Naive B cell (primary cell): ENCODE measurements at regions not wholly inside any gene's neighbourhood (a gene's known extent, or its start where the extent isn't known, plus 50 kb on each side); places are given as distances from the start of the nearest gene placed in this dataset.

Experiments used
- ATAC-seq, 2 donors: fragments of 150-1000 bp; cut with Tn5 transposase; 2 replicates each; pipeline ENCODE4 v1.10.0; 2021; ENCODE audit warnings: low read depth in 2 of 2, mild to moderate bottlenecking in 2 of 2, moderate library complexity in 2 of 2
- DNase-seq: peaks from one replicate; pipeline ENCODE4 v3.0.0; 2022
- H3K27ac Mint-ChIP-seq, 6 donors: one replicate each; pipeline ENCODE4 v1.8.0; 2020 to 2022; ENCODE audit warnings: mild to moderate bottlenecking in 6 of 6, mixed read lengths in 6 of 6, moderate library complexity in 5 of 6, inconsistent platforms in 2 of 6
- H3K27me3 Mint-ChIP-seq, 3 donors: one replicate each; pipeline ENCODE4 v1.8.0; 2021 to 2022; ENCODE audit warnings: mixed read lengths in 3 of 3, mild to moderate bottlenecking in 1 of 3
- H3K36me3 Mint-ChIP-seq, 2 donors: one replicate each; pipeline ENCODE4 v1.8.0; 2020 to 2022; ENCODE audit warnings: mixed read lengths in 2 of 2, inconsistent platforms in 1 of 2, mild to moderate bottlenecking in 1 of 2
- H3K4me1 Mint-ChIP-seq, 3 donors: one replicate each; pipeline ENCODE4 v1.8.0; 2020 to 2022; ENCODE audit warnings: mixed read lengths in 3 of 3, inconsistent platforms in 1 of 3, mild to moderate bottlenecking in 1 of 3, moderate library complexity in 1 of 3
- H3K4me3 Mint-ChIP-seq, 8 donors: one replicate each; pipeline ENCODE4 v1.8.0; 2020 to 2022; ENCODE audit warnings: mild to moderate bottlenecking in 8 of 8, mixed read lengths in 8 of 8, moderate library complexity in 8 of 8, inconsistent platforms in 2 of 8
- H3K9me3 Mint-ChIP-seq, 7 donors: one replicate each; pipeline ENCODE4 v1.8.0; 2020 to 2022; ENCODE audit warnings: mixed read lengths in 7 of 7, mild to moderate bottlenecking in 5 of 7, inconsistent platforms in 2 of 7, moderate library complexity in 1 of 7

DNA sequence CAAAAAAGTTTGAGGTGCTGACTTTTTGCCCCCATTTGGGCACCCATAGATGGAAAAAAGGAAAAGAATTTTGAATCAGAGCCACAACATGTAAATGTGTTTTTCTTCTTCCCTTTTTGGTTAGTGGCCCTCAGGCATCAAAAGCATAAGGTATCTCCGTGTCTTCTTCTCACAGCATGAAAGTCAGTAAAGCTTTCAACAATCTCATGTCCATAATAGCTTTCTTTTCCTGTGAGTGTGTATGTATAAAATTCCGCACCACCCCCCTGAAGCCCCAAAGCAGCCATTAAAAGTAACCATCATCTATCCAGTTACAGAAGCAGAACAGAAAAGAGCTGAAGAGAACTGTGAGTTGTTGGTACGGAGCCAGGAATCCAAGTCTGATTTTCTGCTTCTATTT lies 1539.7 kb upstream of the ACVR2A start:
- Mint-ChIP-seq H3K4me3 (no peak overlapping the region), H3K9me3 (peaks cover 4 to 23% (median 8%) of the 10 kb centered on the region in 7 donors), H3K27ac (no peak overlapping the region), H3K4me1 (no peaks in the 10 kb centered on the region), H3K27me3 (peaks cover 0 to 3% (median 0%) of the 10 kb centered on the region in 3 donors), H3K36me3 (peaks cover 0 to under 1% of the 10 kb centered on the region in 2 donors)
- ATAC-seq (no peak), DNase-seq (no peak)

DNA sequence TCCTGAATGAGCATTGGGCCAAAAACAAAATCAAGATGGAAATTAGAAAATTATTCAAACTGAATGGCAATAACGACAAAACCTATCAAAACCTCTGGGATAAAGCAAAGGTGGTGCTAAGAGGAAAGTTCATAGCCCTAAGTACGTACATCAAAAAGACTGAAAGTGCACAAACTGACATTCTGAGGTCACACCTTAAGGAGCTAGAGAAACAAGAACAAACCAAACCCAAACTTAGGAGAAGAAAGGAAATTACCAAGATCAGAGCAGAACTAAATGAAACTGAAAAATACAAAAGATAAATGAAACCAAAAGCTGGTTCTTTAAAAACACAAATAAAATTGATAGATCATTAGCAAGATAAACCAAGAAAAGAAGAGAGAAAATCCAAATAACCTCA lies 1543.5 kb upstream of the ACVR2A start:
- peaks cover 0 to 13% of the 10 kb centered on the region in 2 donors for H3K36me3 Mint-ChIP-seq
- H3K27ac Mint-ChIP-seq = no peak overlapping the region
- DNase-seq (no peak), ATAC-seq (no peak)
- H3K4me1 Mint-ChIP-seq = no peaks in the 10 kb centered on the region
- H3K27me3 Mint-ChIP-seq = no peaks in the 10 kb centered on the region
- no peak overlapping the region for H3K4me3 Mint-ChIP-seq
- H3K9me3 Mint-ChIP-seq = peaks cover 3 to 35% (median 15%) of the 10 kb centered on the region in 7 donors

DNA sequence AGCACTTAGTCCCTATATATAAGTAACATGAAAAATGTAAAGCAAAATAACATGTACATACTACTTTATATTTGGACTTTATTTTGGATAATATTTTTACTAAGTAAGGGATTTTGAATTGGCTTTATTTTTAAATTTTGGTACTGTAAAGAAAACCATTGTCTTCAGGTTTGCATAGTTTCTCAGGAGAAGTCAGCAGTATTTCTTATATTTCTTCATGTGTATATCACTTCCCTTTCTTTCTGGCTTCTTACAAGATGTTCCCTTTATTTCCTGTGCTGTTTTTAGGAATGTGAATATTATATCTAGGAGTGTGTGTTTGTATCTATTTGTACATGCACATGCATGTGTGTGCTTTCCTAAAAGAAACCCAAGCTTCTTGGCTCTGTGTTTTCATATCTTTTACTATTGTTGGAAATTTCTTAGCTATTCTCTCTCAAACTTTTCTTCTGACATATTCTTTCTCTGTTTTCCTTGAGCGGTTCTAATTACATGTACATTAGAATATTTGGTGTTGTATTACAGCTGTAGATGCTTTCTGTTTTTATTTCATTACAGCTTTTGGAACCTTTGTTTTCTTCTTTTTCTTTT lies 1549.7 kb upstream of the ACVR2A start:
- Mint-ChIP-seq H3K4me1 (no peaks in the 10 kb centered on the region), H3K9me3 (peaks cover 9 to 34% (median 17%) of the 10 kb centered on the region in 7 donors), H3K27me3 (no peaks in the 10 kb centered on the region), H3K27ac (peak overlapping the region in 1 of 6 donors; percentile 42), H3K4me3 (no peak overlapping the region), H3K36me3 (peaks cover 0 to 12% of the 10 kb centered on the region in 2 donors)
- no peak for DNase-seq
- ATAC-seq = no peak

DNA sequence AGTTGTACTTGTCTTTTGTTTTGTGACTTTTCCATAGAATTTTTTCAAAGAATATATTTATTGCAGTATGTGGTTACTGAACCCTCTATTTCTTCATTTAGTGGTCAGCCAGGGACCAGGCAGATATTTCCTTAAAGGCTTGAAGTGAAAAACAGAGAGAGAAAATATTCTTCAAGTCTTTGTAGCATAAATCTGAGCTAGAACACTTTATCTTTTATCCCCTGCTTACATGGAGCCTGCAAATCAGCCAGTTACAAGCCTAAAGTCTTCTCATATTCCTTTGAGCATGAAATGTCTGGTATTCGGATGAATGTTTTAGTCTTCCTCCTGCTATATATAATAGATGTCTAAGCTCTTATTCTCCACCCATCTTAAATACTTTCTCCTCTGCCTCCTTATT lies 1557.5 kb upstream of the ACVR2A start:
- H3K9me3 Mint-ChIP-seq = peaks cover 2 to 22% (median 8%) of the 10 kb centered on the region in 7 donors
- peak overlapping the region in 1 of 6 donors; percentile 41 for H3K27ac Mint-ChIP-seq
- no peaks in the 10 kb centered on the region for H3K4me1 Mint-ChIP-seq
- ATAC-seq (no peak), DNase-seq (no peak)
- H3K4me3 Mint-ChIP-seq = no peak overlapping the region
- H3K27me3 Mint-ChIP-seq = no peaks in the 10 kb centered on the region
- H3K36me3 Mint-ChIP-seq = no peaks in the 10 kb centered on the region

DNA sequence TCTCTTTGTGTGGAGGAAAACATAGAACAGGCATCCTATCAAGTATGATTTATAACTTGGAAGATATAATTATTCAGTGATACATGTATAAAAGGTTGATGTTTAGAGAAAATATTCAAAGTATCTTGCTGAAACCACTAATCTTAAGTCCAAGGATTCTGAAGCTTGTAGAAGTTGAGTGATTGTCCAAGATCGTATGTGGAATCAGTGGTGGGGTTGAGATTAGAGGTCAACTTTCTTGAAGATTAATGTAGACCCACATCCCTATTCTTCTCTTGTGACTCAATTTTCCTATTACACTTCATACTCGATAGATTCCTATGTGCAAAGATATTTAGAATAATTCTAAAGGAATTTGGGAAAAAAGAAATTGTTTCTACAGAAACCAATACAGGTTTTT lies 1565.9 kb upstream of the ACVR2A start:
- ATAC-seq = no peak
- Mint-ChIP-seq H3K36me3 (no peaks in the 10 kb centered on the region), H3K27ac (no peak overlapping the region), H3K9me3 (peaks cover 0 to 4% (median 0%) of the 10 kb centered on the region in 7 donors), H3K27me3 (no peaks in the 10 kb centered on the region), H3K4me3 (no peak overlapping the region), H3K4me1 (no peaks in the 10 kb centered on the region)
- no peak for DNase-seq

DNA sequence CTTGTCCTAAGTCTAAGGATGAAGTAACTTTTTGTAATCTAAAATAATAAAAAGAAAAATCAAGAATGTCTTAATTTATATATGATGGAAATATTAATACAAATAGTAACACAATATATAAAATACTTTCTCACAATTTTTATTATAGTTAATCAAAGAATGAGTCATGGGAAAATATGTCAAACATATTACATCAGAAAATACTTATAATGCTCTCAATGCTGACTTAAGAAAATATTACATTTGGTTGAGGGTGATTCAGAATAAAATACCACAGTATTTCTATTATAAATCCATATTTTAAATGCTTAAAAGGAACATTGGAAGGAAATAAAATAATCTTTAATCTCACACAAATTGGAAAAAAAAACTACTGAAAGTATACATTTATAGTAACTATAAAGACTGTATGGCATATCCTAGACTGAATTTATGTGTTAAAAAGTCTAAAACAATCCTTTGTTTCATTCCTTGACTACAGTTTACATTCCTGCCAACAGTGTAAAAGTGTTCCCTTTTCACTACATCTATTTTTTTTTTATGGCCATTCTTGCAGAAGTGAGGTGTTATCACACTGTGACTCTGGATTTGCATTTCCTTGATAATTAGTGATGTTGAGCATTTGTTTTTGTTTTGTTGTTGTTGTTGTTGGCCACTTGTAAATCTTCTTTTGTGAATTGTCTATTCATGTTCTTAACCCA lies 1573.5 kb upstream of the ACVR2A start:
- Mint-ChIP-seq H3K4me1 (no peaks in the 10 kb centered on the region), H3K36me3 (no peaks in the 10 kb centered on the region), H3K27me3 (no peaks in the 10 kb centered on the region), H3K9me3 (peaks cover 0 to 3% (median 0%) of the 10 kb centered on the region in 7 donors), H3K27ac (no peak overlapping the region), H3K4me3 (no peak overlapping the region)
- ATAC-seq (no peak), DNase-seq (no peak)

DNA sequence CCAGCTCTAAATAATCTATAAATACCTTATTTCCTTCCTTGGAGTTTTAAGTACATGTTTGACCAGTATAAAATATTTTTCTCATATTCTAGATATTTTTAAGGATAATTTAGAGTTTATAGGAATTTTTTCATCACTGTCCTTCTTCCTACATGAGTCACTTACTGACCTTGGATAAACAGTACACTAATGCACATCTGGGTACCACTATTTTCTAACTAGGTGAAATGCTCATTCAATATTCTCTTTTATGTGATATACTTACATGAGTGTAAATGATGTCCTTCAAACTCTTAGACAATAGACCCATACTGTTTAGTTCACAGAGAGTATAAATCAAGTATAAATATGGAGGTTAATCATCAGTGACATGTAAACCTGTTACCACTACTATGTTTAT lies 1574.2 kb upstream of the ACVR2A start:
- Mint-ChIP-seq H3K36me3 (no peaks in the 10 kb centered on the region), H3K27ac (no peak overlapping the region), H3K27me3 (no peaks in the 10 kb centered on the region), H3K9me3 (peaks cover 0 to 3% (median 0%) of the 10 kb centered on the region in 7 donors), H3K4me3 (no peak overlapping the region), H3K4me1 (no peaks in the 10 kb centered on the region)
- no peak for DNase-seq
- no peak for ATAC-seq

DNA sequence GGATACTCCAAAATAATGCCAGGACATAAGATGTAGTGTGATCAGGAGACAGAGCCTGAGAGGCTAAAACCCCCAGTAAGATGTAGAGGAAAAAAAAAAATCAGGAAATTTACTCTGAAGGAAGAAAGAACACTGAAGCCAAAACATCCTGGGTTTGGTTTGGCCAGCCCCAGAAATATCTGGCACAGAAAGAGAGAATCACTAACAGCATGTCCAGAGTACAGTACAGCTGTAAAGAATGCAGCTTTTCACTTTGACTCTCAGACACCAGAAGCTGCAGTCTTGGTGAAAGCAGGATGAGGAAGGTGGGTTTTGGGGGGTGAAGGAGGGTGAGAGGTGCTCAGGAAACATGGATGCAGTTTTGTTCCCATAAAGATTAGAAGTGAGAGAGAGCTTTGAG lies 1577.7 kb upstream of the ACVR2A start:
- DNase-seq (no peak), ATAC-seq (no peak)
- Mint-ChIP-seq H3K27me3 (no peaks in the 10 kb centered on the region), H3K27ac (no peak overlapping the region), H3K36me3 (no peaks in the 10 kb centered on the region), H3K4me3 (no peak overlapping the region), H3K4me1 (no peaks in the 10 kb centered on the region), H3K9me3 (peaks cover 0 to 4% (median 0%) of the 10 kb centered on the region in 7 donors)

DNA sequence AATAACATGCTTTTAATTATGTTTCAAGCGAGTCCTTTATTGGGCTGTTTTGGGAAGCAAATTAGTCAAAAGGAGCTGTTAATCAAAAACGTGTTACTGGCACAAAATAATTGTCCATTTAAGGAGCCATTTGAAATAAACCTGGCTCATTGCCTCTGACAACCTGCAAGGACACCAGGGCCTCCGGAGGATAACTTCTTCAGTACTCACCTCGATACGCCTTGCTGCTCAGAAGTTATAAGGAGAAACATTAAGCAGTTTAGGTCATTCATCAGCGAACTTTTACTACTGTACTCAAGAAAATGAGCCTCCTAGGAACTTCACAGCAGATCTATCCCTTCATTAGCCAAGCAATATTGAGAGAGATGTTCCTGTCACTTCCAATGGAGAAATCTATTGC lies 1579.2 kb upstream of the ACVR2A start:
- H3K4me3 Mint-ChIP-seq = no peak overlapping the region
- no peak for DNase-seq
- no peaks in the 10 kb centered on the region for H3K4me1 Mint-ChIP-seq
- ATAC-seq = no peak
- peaks cover 0 to 4% (median 0%) of the 10 kb centered on the region in 7 donors for H3K9me3 Mint-ChIP-seq
- no peaks in the 10 kb centered on the region for H3K27me3 Mint-ChIP-seq
- no peaks in the 10 kb centered on the region for H3K36me3 Mint-ChIP-seq
- H3K27ac Mint-ChIP-seq = no peak overlapping the region

DNA sequence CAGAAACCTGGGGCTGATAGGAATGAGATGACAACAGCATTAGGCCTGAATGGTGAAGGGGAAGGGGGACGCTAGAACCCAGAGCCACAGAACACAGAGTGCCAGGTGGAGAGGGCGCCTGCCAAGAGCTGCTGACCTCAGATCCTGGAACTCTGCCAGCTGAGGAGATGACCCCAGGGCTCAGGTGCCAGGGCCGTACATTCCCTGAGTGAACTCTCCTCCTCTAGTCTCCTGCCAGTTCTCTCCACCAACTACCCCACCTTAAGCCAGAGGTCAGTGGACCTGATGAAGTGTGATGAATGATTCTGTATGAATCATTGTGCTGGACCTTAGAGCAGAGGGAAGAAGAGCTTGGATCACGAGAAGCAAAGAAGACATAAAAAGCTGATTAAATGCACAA lies 1582.2 kb upstream of the ACVR2A start:
- ATAC-seq = no peak
- H3K4me3 Mint-ChIP-seq = no peak overlapping the region

DNA sequence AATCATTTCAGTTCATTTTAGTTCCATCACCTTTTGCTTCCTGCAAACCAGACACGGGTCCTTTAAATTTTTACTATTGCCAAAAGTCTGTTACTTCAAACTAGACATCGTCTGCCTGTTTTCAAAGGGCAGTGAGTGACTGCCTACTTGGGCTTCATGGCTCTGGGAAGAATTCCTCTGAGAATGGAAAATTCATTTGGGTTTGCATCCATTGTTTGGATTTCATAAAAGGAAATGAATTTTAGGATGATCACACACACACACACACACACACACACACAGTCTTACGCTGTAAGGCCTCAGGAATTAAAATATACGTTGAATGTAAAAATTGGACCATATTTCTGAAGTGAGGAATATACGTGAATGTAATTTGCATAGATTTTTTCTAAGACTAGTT lies 1584.3 kb upstream of the ACVR2A start:
- Mint-ChIP-seq H3K27ac (no peak overlapping the region), H3K27me3 (no peaks in the 10 kb centered on the region), H3K4me3 (no peak overlapping the region), H3K9me3 (peaks cover 0 to 4% (median 0%) of the 10 kb centered on the region in 7 donors), H3K4me1 (no peaks in the 10 kb centered on the region), H3K36me3 (no peaks in the 10 kb centered on the region)
- ATAC-seq = no peak
- no peak for DNase-seq

More for the DNA sequence above, 1582.2 kb upstream of the ACVR2A start:
- Mint-ChIP-seq H3K36me3 (no peaks in the 10 kb centered on the region), H3K4me1 (no peaks in the 10 kb centered on the region), H3K27ac (no peak overlapping the region), H3K27me3 (no peaks in the 10 kb centered on the region), H3K9me3 (peaks cover 0 to 4% (median 0%) of the 10 kb centered on the region in 7 donors)
- DNase-seq = no peak

DNA sequence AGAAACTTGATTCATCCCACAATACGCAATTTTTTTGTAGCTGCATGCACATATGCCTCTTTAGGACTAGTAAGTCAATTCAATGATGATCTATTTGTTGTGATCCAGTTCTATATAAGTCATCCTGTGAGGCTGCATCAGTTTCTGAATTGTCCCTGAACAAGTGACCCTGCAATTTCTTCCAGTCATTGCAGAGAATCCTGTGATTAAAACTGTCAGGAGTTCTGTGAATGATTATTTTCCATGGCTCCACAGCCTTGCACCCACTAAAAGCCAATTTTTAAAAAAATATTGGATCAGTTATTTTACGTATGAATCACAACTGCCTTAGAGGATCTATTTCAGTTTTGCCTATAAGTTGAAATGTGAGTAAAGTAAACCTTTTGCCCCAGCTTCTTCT lies 1585.0 kb upstream of the ACVR2A start:
- H3K4me1 Mint-ChIP-seq = no peaks in the 10 kb centered on the region
- no peak overlapping the region for H3K4me3 Mint-ChIP-seq
- no peak overlapping the region for H3K27ac Mint-ChIP-seq
- no peaks in the 10 kb centered on the region for H3K36me3 Mint-ChIP-seq
- ATAC-seq (no peak), DNase-seq (no peak)
- no peaks in the 10 kb centered on the region for H3K27me3 Mint-ChIP-seq
- peaks cover 0 to 4% (median 0%) of the 10 kb centered on the region in 7 donors for H3K9me3 Mint-ChIP-seq

DNA sequence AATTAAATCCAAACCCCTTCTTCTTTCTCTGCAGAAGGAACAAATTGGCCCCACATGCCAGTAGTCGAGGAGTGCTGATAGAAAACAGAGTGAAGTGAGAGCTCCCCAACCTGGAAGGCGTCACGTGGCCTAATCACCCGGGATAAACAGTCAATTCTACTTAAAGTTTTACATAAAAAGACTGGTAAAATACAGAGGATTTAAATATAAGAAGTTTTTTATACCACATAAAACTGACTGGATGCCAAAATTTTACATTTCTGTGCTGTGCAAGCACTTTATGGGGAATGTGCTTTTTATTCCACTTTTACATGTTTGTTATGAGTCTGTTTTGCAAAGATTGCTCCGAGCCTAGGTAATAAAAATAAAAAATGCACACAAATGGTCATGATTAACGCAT lies 1586.8 kb upstream of the ACVR2A start:
- H3K4me1 Mint-ChIP-seq = no peaks in the 10 kb centered on the region
- no peaks in the 10 kb centered on the region for H3K36me3 Mint-ChIP-seq
- ATAC-seq = no peak
- H3K27ac Mint-ChIP-seq = no peak overlapping the region
- H3K9me3 Mint-ChIP-seq = peaks cover 0 to 4% (median 0%) of the 10 kb centered on the region in 7 donors
- no peaks in the 10 kb centered on the region for H3K27me3 Mint-ChIP-seq
- H3K4me3 Mint-ChIP-seq = no peak overlapping the region
- no peak for DNase-seq

DNA sequence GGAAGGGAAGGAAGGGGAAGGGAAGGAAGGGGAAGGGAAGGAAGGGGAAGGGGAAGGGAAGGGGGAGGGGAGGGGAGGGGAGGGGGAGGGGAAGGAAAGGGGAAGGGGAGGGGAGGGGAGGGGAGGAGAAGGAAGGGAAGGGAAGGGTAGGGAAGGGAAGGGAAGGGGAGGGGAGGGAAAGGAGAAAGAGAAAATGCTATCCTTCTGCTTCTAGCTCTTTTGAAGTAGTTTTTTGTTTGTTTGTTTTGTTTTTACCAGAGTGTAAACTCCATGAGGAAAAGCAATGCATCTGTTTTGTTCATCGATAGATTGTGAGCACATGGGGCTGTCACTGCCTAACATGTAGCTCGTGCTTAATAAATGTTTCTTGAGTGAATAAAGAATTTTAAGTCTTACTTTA lies 1592.7 kb upstream of the ACVR2A start:
- no peak overlapping the region for H3K27ac Mint-ChIP-seq
- H3K36me3 Mint-ChIP-seq = no peaks in the 10 kb centered on the region
- no peaks in the 10 kb centered on the region for H3K4me1 Mint-ChIP-seq
- ATAC-seq (no peak), DNase-seq (no peak)
- H3K27me3 Mint-ChIP-seq = no peaks in the 10 kb centered on the region
- H3K4me3 Mint-ChIP-seq = no peak overlapping the region
- H3K9me3 Mint-ChIP-seq = no peaks in the 10 kb centered on the region
